ENCODE measurements at regions not wholly inside any gene's neighbourhood (a gene's known extent, or its start where the extent isn't known, plus 50 kb on each side); places are given as distances from the start of the nearest gene placed in this dataset.
A peak's percentile ranks its signal among the peaks of the same experiment; 100 is the strongest.
"Not testable (repeated sequence)": the region's sequence is repeated elsewhere in the genome, so short reads cannot be mapped to it uniquely, and the experiment has no call there.

- DNase-seq (ENCODE audit: low spot score): no peak
These were observed 277.9 kb upstream of the IRAK1BP1 start for GRCh38 chr6:78589436-78589835.

GRCh38 chr6:78593898-78594667, 273.3 kb upstream of the IRAK1BP1 start:
- DNase-seq (ENCODE audit: low spot score): no peak

- DNase-seq (ENCODE audit: low spot score): no peak
These were observed 272.7 kb upstream of the IRAK1BP1 start for GRCh38 chr6:78594668-78595066.

GRCh38 chr6:78597966-78598365, 269.4 kb upstream of the IRAK1BP1 start:
- DNase-seq (ENCODE audit: low spot score): no peak

GRCh38 chr6:78598966-78599365, 268.4 kb upstream of the IRAK1BP1 start:
- DNase-seq (ENCODE audit: low spot score): peak; percentile 20

- no peak for DNase-seq (ENCODE audit: low spot score)
These were observed 267.8 kb upstream of the IRAK1BP1 start for GRCh38 chr6:78599526-78599925.

GRCh38 chr6:78605909-78606446, 261.4 kb upstream of the IRAK1BP1 start:
- no peak for DNase-seq (ENCODE audit: low spot score)

GRCh38 chr6:78607189-78607588, 260.2 kb upstream of the IRAK1BP1 start:
- no peak for DNase-seq (ENCODE audit: low spot score)

GRCh38 chr6:78611102-78611620, 256.2 kb upstream of the IRAK1BP1 start:
- peak; percentile 14 for DNase-seq (ENCODE audit: low spot score)

- peak; percentile 39 for DNase-seq (ENCODE audit: low spot score)
These were observed 255.4 kb upstream of the IRAK1BP1 start for GRCh38 chr6:78611886-78612480.

- DNase-seq (ENCODE audit: low spot score): no peak
These were observed 252.4 kb upstream of the IRAK1BP1 start for GRCh38 chr6:78614961-78615360.

GRCh38 chr6:78615430-78615904, 251.9 kb upstream of the IRAK1BP1 start:
- DNase-seq (ENCODE audit: low spot score): no peak

GRCh38 chr6:78618970-78619369, 248.4 kb upstream of the IRAK1BP1 start:
- no peak for DNase-seq (ENCODE audit: low spot score)

GRCh38 chr6:78623554-78623953, 243.8 kb upstream of the IRAK1BP1 start:
- no peak for DNase-seq (ENCODE audit: low spot score)

- DNase-seq (ENCODE audit: low spot score): peak; percentile 10
These were observed 238.1 kb upstream of the IRAK1BP1 start for GRCh38 chr6:78629154-78629721.

- DNase-seq (ENCODE audit: low spot score): no peak
These were observed 237.5 kb upstream of the IRAK1BP1 start for GRCh38 chr6:78629836-78630235.

GRCh38 chr6:78631976-78632375, 235.4 kb upstream of the IRAK1BP1 start:
- DNase-seq (ENCODE audit: low spot score): no peak

- no peak for DNase-seq (ENCODE audit: low spot score)
These were observed 227.9 kb upstream of the IRAK1BP1 start for GRCh38 chr6:78639111-78640110.

- DNase-seq (ENCODE audit: low spot score): not testable (repeated sequence)
These were observed 223.4 kb upstream of the IRAK1BP1 start for GRCh38 chr6:78643976-78644375.

- DNase-seq (ENCODE audit: low spot score): not testable (repeated sequence)
These were observed 220.6 kb upstream of the IRAK1BP1 start for GRCh38 chr6:78646542-78647415.

Measured in iPS-NIHi11 (cell line).